ENCODE measurements at regions not wholly inside any gene's neighbourhood (a gene's known extent, or its start where the extent isn't known, plus 50 kb on each side); places are given as distances from the start of the nearest gene placed in this dataset.
"Not testable (repeated sequence)": the region's sequence is repeated elsewhere in the genome, so short reads cannot be mapped to it uniquely, and the experiment has no call there.

GRCh38 chr2:34161549-34161948, 562.5 kb upstream of the FAM98A start:
- DNase-seq (ENCODE audit: low spot score) (no peak), ATAC-seq (no peak)

GRCh38 chr2:34159901-34160300, 560.8 kb upstream of the FAM98A start:
- no peak for DNase-seq (ENCODE audit: low spot score)
- no peak for ATAC-seq

GRCh38 chr2:34153484-34153883, 554.4 kb upstream of the FAM98A start:
- ATAC-seq (no peak), DNase-seq (ENCODE audit: low spot score) (no peak)

- ATAC-seq (no peak), DNase-seq (ENCODE audit: low spot score) (no peak)
Observed at GRCh38 chr2:34147780-34148179, 548.7 kb upstream of the FAM98A start.

GRCh38 chr2:34143149-34143548, 544.0 kb upstream of the FAM98A start:
- no peak for ATAC-seq
- no peak for DNase-seq (ENCODE audit: low spot score)

- ATAC-seq; DNase-seq (ENCODE audit: low spot score): not testable (repeated sequence)
Observed at GRCh38 chr2:34142531-34143008, 543.5 kb upstream of the FAM98A start.

- DNase-seq (ENCODE audit: low spot score); ATAC-seq: not testable (repeated sequence)
Observed at GRCh38 chr2:34133065-34133464, 534.0 kb upstream of the FAM98A start.

- no peak for DNase-seq (ENCODE audit: low spot score)
- ATAC-seq = no peak
Observed at GRCh38 chr2:34126279-34126678, 527.2 kb upstream of the FAM98A start.

GRCh38 chr2:34123996-34124785, 525.1 kb upstream of the FAM98A start:
- DNase-seq (ENCODE audit: low spot score) (no peak), ATAC-seq (no peak)

GRCh38 chr2:34121076-34121475, 522.0 kb upstream of the FAM98A start:
- ATAC-seq = no peak
- DNase-seq (ENCODE audit: low spot score) = no peak

- ATAC-seq (no peak), DNase-seq (ENCODE audit: low spot score) (no peak)
Observed at GRCh38 chr2:34115076-34115475, 516.0 kb upstream of the FAM98A start.

- no peak for ATAC-seq
- DNase-seq (ENCODE audit: low spot score) = no peak
Observed at GRCh38 chr2:34112161-34112560, 513.1 kb upstream of the FAM98A start.

- ATAC-seq = no peak
- DNase-seq (ENCODE audit: low spot score) = no peak
Observed at GRCh38 chr2:34110392-34110791, 511.3 kb upstream of the FAM98A start.

- DNase-seq (ENCODE audit: low spot score) = no peak
Observed at GRCh38 chr2:34107811-34108210, 508.7 kb upstream of the FAM98A start.

GRCh38 chr2:34105006-34105767, 506.1 kb upstream of the FAM98A start:
- DNase-seq (ENCODE audit: low spot score) (no peak), ATAC-seq (no peak)

More at GRCh38 chr2:34107811-34108210, 508.7 kb upstream of the FAM98A start:
- ATAC-seq = no peak

- ATAC-seq (no peak), DNase-seq (ENCODE audit: low spot score) (no peak)
Observed at GRCh38 chr2:34104601-34105000, 505.5 kb upstream of the FAM98A start.

- ATAC-seq (no peak), DNase-seq (ENCODE audit: low spot score) (no peak)
Observed at GRCh38 chr2:34103437-34103836, 504.3 kb upstream of the FAM98A start.

GRCh38 chr2:34102339-34102738, 503.2 kb upstream of the FAM98A start:
- ATAC-seq = no peak
- DNase-seq (ENCODE audit: low spot score) = no peak

GRCh38 chr2:34099377-34099776, 500.3 kb upstream of the FAM98A start:
- ATAC-seq (no peak), DNase-seq (ENCODE audit: low spot score) (no peak)

GRCh38 chr2:34098256-34098655, 499.2 kb upstream of the FAM98A start:
- ATAC-seq (no peak), DNase-seq (ENCODE audit: low spot score) (no peak)

- ATAC-seq (peak; percentile 94), DNase-seq (ENCODE audit: low spot score) (peak; percentile 49)
Observed at GRCh38 chr2:34096562-34097171, 497.6 kb upstream of the FAM98A start.

GRCh38 chr2:34093790-34094189, 494.7 kb upstream of the FAM98A start:
- DNase-seq (ENCODE audit: low spot score) (no peak), ATAC-seq (no peak)

All from left lobe of liver (tissue), 2 donors.